ENCODE measurements at regions not wholly inside any gene's neighbourhood (a gene's known extent, or its start where the extent isn't known, plus 50 kb on each side); places are given as distances from the start of the nearest gene placed in this dataset.

DNA sequence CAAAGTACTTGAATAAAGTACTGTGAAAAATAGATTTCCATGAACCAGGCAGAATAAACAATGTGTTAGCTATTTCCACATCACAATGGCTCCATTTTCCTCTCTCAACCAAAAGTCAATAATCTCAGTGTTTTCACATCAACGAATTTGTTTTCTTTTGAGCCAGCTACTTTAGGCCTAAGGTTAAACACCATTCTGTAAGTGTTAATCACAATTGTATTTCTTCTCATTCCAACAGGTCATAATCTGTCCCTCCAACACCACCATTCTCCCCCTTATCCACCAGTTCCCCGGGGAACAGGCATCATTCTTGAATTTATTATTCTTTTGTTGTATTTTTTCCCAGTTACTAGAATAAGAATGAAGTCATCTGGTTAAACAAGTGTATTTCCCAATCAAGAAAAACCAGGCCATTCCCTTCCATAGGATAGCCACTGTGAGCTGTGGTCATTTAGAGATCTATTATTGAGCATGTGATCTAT lies 66.2 kb upstream of the PALMD start:
- Histone ChIP-seq H3K79me2 (ENCODE audit: control insufficient read depth in 1 of 2, insufficient read depth in 2 of 2, low read length in 2 of 2) (no peaks in the 10 kb centered on the region), H3K18ac (ENCODE audit: extremely low read depth, low read length) (no peak overlapping the region), H2BK5ac (ENCODE audit: low read depth, low read length) (no peak overlapping the region), H3K4me2 (ENCODE audit: insufficient read depth in 1 of 2, low read depth in 2 of 2, low read length in 2 of 2) (no peak overlapping the region), H3K79me1 (ENCODE audit: low read depth, low read length) (no peaks in the 10 kb centered on the region), H3K9ac (replicated peaks in 1 of 4; ENCODE audit: extremely low read depth in 1 of 4, low read depth in 3 of 4, low read length in 3 of 4) (no peak overlapping the region), H2BK15ac (ENCODE audit: low read length) (no peak overlapping the region), H2BK12ac (ENCODE audit: low read depth, low read length) (no peak overlapping the region), H3K4me3 (ENCODE audit: extremely low read depth in 1 of 4, insufficient read depth in 2 of 4, low read depth in 3 of 4, low read length in 4 of 4) (no peak overlapping the region), H2AK5ac (ENCODE audit: low read depth, low read length) (no peak overlapping the region), H3K4ac (replicated peaks; ENCODE audit: insufficient read length, low read depth, low read length) (no peak overlapping the region), H3K23me2 (ENCODE audit: low read depth, low read length) (no peaks in the 10 kb centered on the region), H2AFZ (ENCODE audit: low read length) (no peak overlapping the region), H2BK20ac (ENCODE audit: low read length) (no peak overlapping the region), H3K36me3 (ENCODE audit: control insufficient read depth in 2 of 4, insufficient read depth in 4 of 4, low read length in 3 of 4) (no peaks in the 10 kb centered on the region), H3K4me1 (replicated peaks in 1 of 4; ENCODE audit: control insufficient read depth in 3 of 4, insufficient read depth in 4 of 4, low read length in 3 of 4) (no peaks in the 10 kb centered on the region), H3K56ac (replicated peaks; ENCODE audit: insufficient read length, low read depth, low read length) (no peak overlapping the region), H3K27me3 (replicated peaks in 1 of 4; ENCODE audit: control insufficient read depth in 3 of 4, extremely low read depth in 1 of 4, insufficient read depth in 3 of 4, low read length in 3 of 4) (no peaks in the 10 kb centered on the region), H3K23ac (ENCODE audit: insufficient read length) (no peak overlapping the region), H4K91ac (replicated peaks; ENCODE audit: insufficient read length, low read length) (no peak overlapping the region), H3K14ac (ENCODE audit: insufficient read length) (no peak overlapping the region), H3K9me3 (ENCODE audit: insufficient read depth in 2 of 2, low read depth in 1 of 2, low read length in 1 of 2) (no peaks in the 10 kb centered on the region), H3K27ac (ENCODE audit: low read depth, low read length) (no peak overlapping the region), H2BK120ac (replicated peaks; ENCODE audit: low read depth, low read length) (no peak overlapping the region), H4K5ac (ENCODE audit: insufficient read length, low read depth, low read length) (no peak overlapping the region), H4K8ac (ENCODE audit: extremely low read depth, insufficient read depth, low read length) (no peak overlapping the region), H4K20me1 (replicated peaks in 1 of 2; ENCODE audit: control insufficient read depth in 1 of 2, insufficient read depth in 2 of 2, low read length in 2 of 2) (no peaks in the 10 kb centered on the region)
- WGBS, 2 experiments (ENCODE audit: extremely low coverage in 1 of 2, insufficient coverage in 1 of 2, insufficient read length in 1 of 2, insufficient replicate concordance in 2 of 2, low coverage in 1 of 2, low lambda C conversion rate in 2 of 2, missing lambda C conversion rate in 1 of 2), result 92% methylated on average over 2 of the region's 2 CpGs; no CpG with 5 or more reads in 1 of the 2 experiments
- no peak for DNase-seq (ENCODE audit: low read depth in 1 of 2, low spot score in 2 of 2)
- ChIA-PET POLR2A (ENCODE audit: partially characterized antibody) (no interaction called here), CTCF (ENCODE audit: partially characterized antibody) (no interaction called here)
- FAIRE-seq, result no peak
- TF ChIP-seq RBBP5 (IDR thresholded peaks at IDR 0.05; ENCODE audit: borderline replicate concordance, low read depth, low read length) (no peak), KDM5A (IDR thresholded peaks at IDR 0.05; ENCODE audit: low read length) (no peak), CHD2 (IDR thresholded peaks at IDR 0.05; ENCODE audit: low read length) (no peak), EGR1 (IDR thresholded peaks at IDR 0.05; ENCODE audit: borderline replicate concordance, low read depth, low read length) (no peak), NRF1 (IDR thresholded peaks at IDR 0.05; ENCODE audit: low read depth, low read length) (no peak), SRF (IDR thresholded peaks at IDR 0.05; ENCODE audit: low read depth, low read length) (no peak)
- TF ChIP-seq, protein P1, sequence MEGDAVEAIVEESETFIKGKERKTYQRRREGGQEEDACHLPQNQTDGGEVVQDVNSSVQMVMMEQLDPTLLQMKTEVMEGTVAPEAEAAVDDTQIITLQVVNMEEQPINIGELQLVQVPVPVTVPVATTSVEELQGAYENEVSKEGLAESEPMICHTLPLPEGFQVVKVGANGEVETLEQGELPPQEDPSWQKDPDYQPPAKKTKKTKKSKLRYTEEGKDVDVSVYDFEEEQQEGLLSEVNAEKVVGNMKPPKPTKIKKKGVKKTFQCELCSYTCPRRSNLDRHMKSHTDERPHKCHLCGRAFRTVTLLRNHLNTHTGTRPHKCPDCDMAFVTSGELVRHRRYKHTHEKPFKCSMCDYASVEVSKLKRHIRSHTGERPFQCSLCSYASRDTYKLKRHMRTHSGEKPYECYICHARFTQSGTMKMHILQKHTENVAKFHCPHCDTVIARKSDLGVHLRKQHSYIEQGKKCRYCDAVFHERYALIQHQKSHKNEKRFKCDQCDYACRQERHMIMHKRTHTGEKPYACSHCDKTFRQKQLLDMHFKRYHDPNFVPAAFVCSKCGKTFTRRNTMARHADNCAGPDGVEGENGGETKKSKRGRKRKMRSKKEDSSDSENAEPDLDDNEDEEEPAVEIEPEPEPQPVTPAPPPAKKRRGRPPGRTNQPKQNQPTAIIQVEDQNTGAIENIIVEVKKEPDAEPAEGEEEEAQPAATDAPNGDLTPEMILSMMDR (IDR thresholded peaks at IDR 0.05; ENCODE audit: control extremely low read depth in 1 of 3, insufficient read depth in 1 of 3, low read depth in 1 of 3, low read length in 3 of 3), result no peak
